ENCODE measurements at regions not wholly inside any gene's neighbourhood (a gene's known extent, or its start where the extent isn't known, plus 50 kb on each side); places are given as distances from the start of the nearest gene placed in this dataset.

- no peaks in the 10 kb centered on the region for H4K20me1 ChIP-seq (replicated peaks; ENCODE audit: insufficient read depth)
- no peaks in the 10 kb centered on the region for H3K27me3 ChIP-seq (ENCODE audit: insufficient read depth)
- DNase-seq (ENCODE audit: low spot score) (no peak), ATAC-seq (no peak)
- no peaks in the 10 kb centered on the region for H3K36me3 ChIP-seq (ENCODE audit: insufficient read depth)
- no peak overlapping the region for H3K27ac ChIP-seq (ENCODE audit: low read depth)
- H3K36me3 Mint-ChIP-seq (ENCODE audit: low read depth): no peaks in the 10 kb centered on the region
- no peak overlapping the region for H3K27ac Mint-ChIP-seq
- H3K79me2 ChIP-seq (replicated peaks; ENCODE audit: insufficient read depth): no peaks in the 10 kb centered on the region
- H3K4me3 ChIP-seq: no peak overlapping the region
- no peaks in the 10 kb centered on the region for H3F3A ChIP-seq (replicated peaks; ENCODE audit: low read depth)
- no peaks in the 10 kb centered on the region for H3K27me3 Mint-ChIP-seq (ENCODE audit: insufficient read depth, low read depth, poor library complexity)
- peaks cover 3% of the 10 kb centered on the region; the same call in 1 of the 3 replicates for H3K4me1 Mint-ChIP-seq
- no peak overlapping the region for H2AFZ ChIP-seq
- no peak overlapping the region for H3K4me2 ChIP-seq
- H3K9me2 ChIP-seq (ENCODE audit: insufficient read depth): 0 out of 2 replicates have a peak, but pooled peaks cover 3% of the 10 kb centered on the region
- H3K9me3 Mint-ChIP-seq: no peaks in the 10 kb centered on the region
- H3K4me1 ChIP-seq (ENCODE audit: insufficient read depth): no peaks in the 10 kb centered on the region
- H3K4me3 Mint-ChIP-seq: no peak overlapping the region
- TF ChIP-seq NANOG (IDR thresholded peaks at IDR 0.05; ENCODE audit: borderline replicate concordance): no peak
- no peak for TF ChIP-seq STAT1 (IDR thresholded peaks at IDR 0.05; ENCODE audit: unreplicated experiment)
- TF ChIP-seq EZH2 (IDR thresholded peaks at IDR 0.05; ENCODE audit: low read depth, unreplicated experiment): no peak
- TF ChIP-seq ZNF114 (CRISPR knock-in tag; IDR thresholded peaks at IDR 0.05): no peak
- TF ChIP-seq EZH2phosphoT487 (IDR thresholded peaks at IDR 0.05; ENCODE audit: unreplicated experiment): no peak
- no peak for TF ChIP-seq CREB1 (CRISPR knock-in tag; IDR thresholded peaks at IDR 0.05; ENCODE audit: low read depth)
- TF ChIP-seq POLR2AphosphoS5 (IDR thresholded peaks at IDR 0.05; ENCODE audit: low read depth): no peak
Measured at GRCh38 chr13:60220072-60220471, 56.3 kb upstream of the DIAPH3 start.

GRCh38 chr13:60221581-60221980 lies 57.9 kb upstream of the DIAPH3 start:
- Mint-ChIP-seq H3K27me3 (ENCODE audit: insufficient read depth, low read depth, poor library complexity) (no peaks in the 10 kb centered on the region), H3K4me1 (peaks cover 3% of the 10 kb centered on the region; the same call in 1 of the 3 replicates), H3K4me3 (no peak overlapping the region), H3K36me3 (ENCODE audit: low read depth) (no peaks in the 10 kb centered on the region), H3K9me3 (no peaks in the 10 kb centered on the region), H3K27ac (no peak overlapping the region)
- no peak overlapping the region for H3K27ac ChIP-seq (ENCODE audit: low read depth)
- no peak for DNase-seq (ENCODE audit: low spot score)
- H3K4me1 ChIP-seq (ENCODE audit: insufficient read depth): no peaks in the 10 kb centered on the region
- ATAC-seq: no peak
- H2AFZ ChIP-seq: peak overlapping the region; percentile 38; the same call in 1 of the 2 replicates
- H3K27me3 ChIP-seq (ENCODE audit: insufficient read depth): no peaks in the 10 kb centered on the region
- H3K4me3 ChIP-seq: no peak overlapping the region
- H3K4me2 ChIP-seq: no peak overlapping the region
- 0 out of 2 replicates have a peak, but pooled peaks cover 3% of the 10 kb centered on the region for H3K9me2 ChIP-seq (ENCODE audit: insufficient read depth)
- H4K20me1 ChIP-seq (replicated peaks; ENCODE audit: insufficient read depth): no peaks in the 10 kb centered on the region
- no peaks in the 10 kb centered on the region for H3K79me2 ChIP-seq (replicated peaks; ENCODE audit: insufficient read depth)
- H3K36me3 ChIP-seq (ENCODE audit: insufficient read depth): no peaks in the 10 kb centered on the region
- H3F3A ChIP-seq (replicated peaks; ENCODE audit: low read depth): no peaks in the 10 kb centered on the region
- TF ChIP-seq NANOG (IDR thresholded peaks at IDR 0.05; ENCODE audit: borderline replicate concordance): no peak
- TF ChIP-seq EZH2 (IDR thresholded peaks at IDR 0.05; ENCODE audit: low read depth, unreplicated experiment): no peak
- no peak for TF ChIP-seq CREB1 (CRISPR knock-in tag; IDR thresholded peaks at IDR 0.05; ENCODE audit: low read depth)
- TF ChIP-seq ZNF114 (CRISPR knock-in tag; IDR thresholded peaks at IDR 0.05): no peak
- TF ChIP-seq REST (IDR thresholded peaks at IDR 0.05; ENCODE audit: unreplicated experiment): no peak
- TF ChIP-seq CTCF (conservative IDR thresholded peaks at IDR 0.05; ENCODE audit: low read depth in 2 of 2): no peak
- TF ChIP-seq, protein P1, sequence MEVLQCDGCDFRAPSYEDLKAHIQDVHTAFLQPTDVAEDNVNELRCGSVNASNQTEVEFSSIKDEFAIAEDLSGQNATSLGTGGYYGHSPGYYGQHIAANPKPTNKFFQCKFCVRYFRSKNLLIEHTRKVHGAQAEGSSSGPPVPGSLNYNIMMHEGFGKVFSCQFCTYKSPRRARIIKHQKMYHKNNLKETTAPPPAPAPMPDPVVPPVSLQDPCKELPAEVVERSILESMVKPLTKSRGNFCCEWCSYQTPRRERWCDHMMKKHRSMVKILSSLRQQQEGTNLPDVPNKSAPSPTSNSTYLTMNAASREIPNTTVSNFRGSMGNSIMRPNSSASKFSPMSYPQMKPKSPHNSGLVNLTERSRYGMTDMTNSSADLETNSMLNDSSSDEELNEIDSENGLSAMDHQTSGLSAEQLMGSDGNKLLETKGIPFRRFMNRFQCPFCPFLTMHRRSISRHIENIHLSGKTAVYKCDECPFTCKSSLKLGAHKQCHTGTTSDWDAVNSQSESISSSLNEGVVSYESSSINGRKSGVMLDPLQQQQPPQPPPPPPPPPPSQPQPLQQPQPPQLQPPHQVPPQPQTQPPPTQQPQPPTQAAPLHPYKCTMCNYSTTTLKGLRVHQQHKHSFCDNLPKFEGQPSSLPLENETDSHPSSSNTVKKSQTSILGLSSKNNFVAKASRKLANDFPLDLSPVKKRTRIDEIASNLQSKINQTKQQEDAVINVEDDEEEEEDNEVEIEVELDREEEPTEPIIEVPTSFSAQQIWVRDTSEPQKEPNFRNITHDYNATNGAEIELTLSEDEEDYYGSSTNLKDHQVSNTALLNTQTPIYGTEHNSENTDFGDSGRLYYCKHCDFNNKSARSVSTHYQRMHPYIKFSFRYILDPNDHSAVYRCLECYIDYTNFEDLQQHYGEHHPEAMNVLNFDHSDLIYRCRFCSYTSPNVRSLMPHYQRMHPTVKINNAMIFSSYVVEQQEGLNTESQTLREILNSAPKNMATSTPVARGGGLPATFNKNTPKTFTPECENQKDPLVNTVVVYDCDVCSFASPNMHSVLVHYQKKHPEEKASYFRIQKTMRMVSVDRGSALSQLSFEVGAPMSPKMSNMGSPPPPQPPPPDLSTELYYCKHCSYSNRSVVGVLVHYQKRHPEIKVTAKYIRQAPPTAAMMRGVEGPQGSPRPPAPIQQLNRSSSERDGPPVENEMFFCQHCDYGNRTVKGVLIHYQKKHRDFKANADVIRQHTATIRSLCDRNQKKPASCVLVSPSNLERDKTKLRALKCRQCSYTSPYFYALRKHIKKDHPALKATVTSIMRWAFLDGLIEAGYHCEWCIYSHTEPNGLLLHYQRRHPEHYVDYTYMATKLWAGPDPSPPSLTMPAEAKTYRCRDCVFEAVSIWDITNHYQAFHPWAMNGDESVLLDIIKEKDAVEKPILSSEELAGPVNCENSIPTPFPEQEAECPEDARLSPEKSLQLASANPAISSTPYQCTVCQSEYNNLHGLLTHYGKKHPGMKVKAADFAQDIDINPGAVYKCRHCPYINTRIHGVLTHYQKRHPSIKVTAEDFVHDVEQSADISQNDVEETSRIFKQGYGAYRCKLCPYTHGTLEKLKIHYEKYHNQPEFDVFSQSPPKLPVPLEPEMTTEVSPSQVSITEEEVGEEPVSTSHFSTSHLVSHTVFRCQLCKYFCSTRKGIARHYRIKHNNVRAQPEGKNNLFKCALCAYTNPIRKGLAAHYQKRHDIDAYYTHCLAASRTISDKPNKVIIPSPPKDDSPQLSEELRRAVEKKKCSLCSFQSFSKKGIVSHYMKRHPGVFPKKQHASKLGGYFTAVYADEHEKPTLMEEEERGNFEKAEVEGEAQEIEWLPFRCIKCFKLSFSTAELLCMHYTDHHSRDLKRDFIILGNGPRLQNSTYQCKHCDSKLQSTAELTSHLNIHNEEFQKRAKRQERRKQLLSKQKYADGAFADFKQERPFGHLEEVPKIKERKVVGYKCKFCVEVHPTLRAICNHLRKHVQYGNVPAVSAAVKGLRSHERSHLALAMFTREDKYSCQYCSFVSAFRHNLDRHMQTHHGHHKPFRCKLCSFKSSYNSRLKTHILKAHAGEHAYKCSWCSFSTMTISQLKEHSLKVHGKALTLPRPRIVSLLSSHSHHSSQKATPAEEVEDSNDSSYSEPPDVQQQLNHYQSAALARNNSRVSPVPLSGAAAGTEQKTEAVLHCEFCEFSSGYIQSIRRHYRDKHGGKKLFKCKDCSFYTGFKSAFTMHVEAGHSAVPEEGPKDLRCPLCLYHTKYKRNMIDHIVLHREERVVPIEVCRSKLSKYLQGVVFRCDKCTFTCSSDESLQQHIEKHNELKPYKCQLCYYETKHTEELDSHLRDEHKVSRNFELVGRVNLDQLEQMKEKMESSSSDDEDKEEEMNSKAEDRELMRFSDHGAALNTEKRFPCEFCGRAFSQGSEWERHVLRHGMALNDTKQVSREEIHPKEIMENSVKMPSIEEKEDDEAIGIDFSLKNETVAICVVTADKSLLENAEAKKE (CRISPR knock-in tag; IDR thresholded peaks at IDR 0.05): no peak
- no peak for TF ChIP-seq STAT1 (IDR thresholded peaks at IDR 0.05; ENCODE audit: unreplicated experiment)
- no peak for TF ChIP-seq POLR2AphosphoS5 (IDR thresholded peaks at IDR 0.05; ENCODE audit: low read depth)
- no peak for TF ChIP-seq EZH2phosphoT487 (IDR thresholded peaks at IDR 0.05; ENCODE audit: unreplicated experiment)
